Activated CD8-positive, alpha-beta T cell treated with anti-CD3 and anti-CD28 coated beads for 36 hours (primary cell): ENCODE measurements at regions not wholly inside any gene's neighbourhood (a gene's known extent, or its start where the extent isn't known, plus 50 kb on each side); places are given as distances from the start of the nearest gene placed in this dataset.
"Not testable (repeated sequence)": the region's sequence is repeated elsewhere in the genome, so short reads cannot be mapped to it uniquely, and the experiment has no call there.

ENCODE experiments used
- ATAC-seq: fragments of 200-7000 bp; cut with Tn5 transposase; one replicate; pipeline ENCODE4 v1.10.0; 2021; ENCODE audit warnings: mild to moderate bottlenecking, moderate library complexity
- CTCF ChIA-PET: fragments of 350-600 bp; sonication (Branson Sonifier 250); formaldehyde crosslinking; loops from one replicate; lab custom pipeline; 2021; ENCODE audit warnings: antibody characterized with exemption; lab: Charles Lee
- POLR2A ChIA-PET: fragments of 350-600 bp; sonication (Branson Sonifier 250); formaldehyde crosslinking; loops from one replicate; lab custom pipeline; 2021; ENCODE audit warnings: antibody characterized with exemption; lab: Charles Lee
- DNase-seq: peaks from one replicate; pipeline ENCODE4 v3.0.0-alpha.2; 2020
- H3K27ac Mint-ChIP-seq: one replicate; pipeline ENCODE4 v1.8.0; 2021; ENCODE audit warnings: mild to moderate bottlenecking, mixed read lengths
- H3K27me3 Mint-ChIP-seq: one replicate; pipeline ENCODE4 v1.8.0; 2021; ENCODE audit warnings: mixed read lengths
- H3K36me3 Mint-ChIP-seq: one replicate; pipeline ENCODE4 v1.8.0; 2021; ENCODE audit warnings: low read depth, mixed read lengths
- H3K4me1 Mint-ChIP-seq: one replicate; pipeline ENCODE4 v1.8.0; 2021; ENCODE audit warnings: low read depth, mixed read lengths
- H3K4me3 Mint-ChIP-seq: one replicate; pipeline ENCODE4 v1.8.0; 2021; ENCODE audit warnings: mild to moderate bottlenecking, moderate library complexity, mixed read lengths
- H3K9me3 Mint-ChIP-seq: one replicate; pipeline ENCODE4 v1.8.0; 2021; ENCODE audit warnings: mixed read lengths
- intact Hi-C: fragments of 100-400 bp; cut with micrococcal nuclease; formaldehyde crosslinking; loops from one replicate; pipeline ENCODE4 v1.10.0; 2022
- TF ChIP-seq, protein P1 (sequence below): fragments of 200-600 bp; IDR thresholded peaks from one replicate; pipeline ENCODE4 v1.8.0; 2022; ENCODE audit warnings: antibody characterized with exemption, mild to moderate bottlenecking

DNA sequence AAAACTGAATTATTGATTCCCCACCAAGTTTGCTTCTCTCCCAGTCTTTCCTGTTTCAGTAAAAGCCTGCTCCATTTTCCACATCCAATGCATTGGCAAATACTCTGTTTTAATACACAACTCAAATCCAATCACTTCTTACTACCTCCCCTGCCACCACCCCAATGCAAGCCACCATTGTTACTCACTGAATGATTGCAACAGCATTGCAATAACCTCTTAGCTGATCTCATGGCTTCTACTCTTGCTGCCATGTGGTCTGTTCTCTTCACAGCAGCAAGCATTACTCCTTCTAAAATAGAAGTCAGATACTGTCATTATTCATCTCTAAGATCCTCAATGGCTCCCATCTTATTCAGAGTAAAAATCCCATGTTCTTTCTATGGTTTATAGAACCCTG, 123.4 kb downstream of the ATP6V1G3 start:
- no peaks in the 10 kb centered on the region for H3K9me3 Mint-ChIP-seq

GRCh38 chr1:198416296-198416695, 124.2 kb downstream of the ATP6V1G3 start:
- Mint-ChIP-seq H3K27ac (no peak overlapping the region), H3K4me1 (no peaks in the 10 kb centered on the region), H3K36me3 (no peaks in the 10 kb centered on the region), H3K9me3 (no peaks in the 10 kb centered on the region), H3K27me3 (peaks cover 4% of the 10 kb centered on the region), H3K4me3 (no peak overlapping the region)
- DNase-seq (no peak), ATAC-seq (no peak)
- intact Hi-C loops = no loop called here
- CTCF ChIA-PET = no interaction called here
- TF ChIP-seq, protein P1, sequence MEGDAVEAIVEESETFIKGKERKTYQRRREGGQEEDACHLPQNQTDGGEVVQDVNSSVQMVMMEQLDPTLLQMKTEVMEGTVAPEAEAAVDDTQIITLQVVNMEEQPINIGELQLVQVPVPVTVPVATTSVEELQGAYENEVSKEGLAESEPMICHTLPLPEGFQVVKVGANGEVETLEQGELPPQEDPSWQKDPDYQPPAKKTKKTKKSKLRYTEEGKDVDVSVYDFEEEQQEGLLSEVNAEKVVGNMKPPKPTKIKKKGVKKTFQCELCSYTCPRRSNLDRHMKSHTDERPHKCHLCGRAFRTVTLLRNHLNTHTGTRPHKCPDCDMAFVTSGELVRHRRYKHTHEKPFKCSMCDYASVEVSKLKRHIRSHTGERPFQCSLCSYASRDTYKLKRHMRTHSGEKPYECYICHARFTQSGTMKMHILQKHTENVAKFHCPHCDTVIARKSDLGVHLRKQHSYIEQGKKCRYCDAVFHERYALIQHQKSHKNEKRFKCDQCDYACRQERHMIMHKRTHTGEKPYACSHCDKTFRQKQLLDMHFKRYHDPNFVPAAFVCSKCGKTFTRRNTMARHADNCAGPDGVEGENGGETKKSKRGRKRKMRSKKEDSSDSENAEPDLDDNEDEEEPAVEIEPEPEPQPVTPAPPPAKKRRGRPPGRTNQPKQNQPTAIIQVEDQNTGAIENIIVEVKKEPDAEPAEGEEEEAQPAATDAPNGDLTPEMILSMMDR = no peak
- POLR2A ChIA-PET = no interaction called here

More for the DNA sequence above, 123.4 kb downstream of the ATP6V1G3 start:
- Mint-ChIP-seq H3K4me3 (no peak overlapping the region), H3K27ac (no peak overlapping the region), H3K36me3 (no peaks in the 10 kb centered on the region), H3K4me1 (no peaks in the 10 kb centered on the region), H3K27me3 (peaks cover 4% of the 10 kb centered on the region)
- DNase-seq (no peak), ATAC-seq (no peak)
- TF ChIP-seq, protein P1 = no peak
- ChIA-PET POLR2A (no interaction called here), CTCF (no interaction called here)
- intact Hi-C loops = no loop called here

DNA sequence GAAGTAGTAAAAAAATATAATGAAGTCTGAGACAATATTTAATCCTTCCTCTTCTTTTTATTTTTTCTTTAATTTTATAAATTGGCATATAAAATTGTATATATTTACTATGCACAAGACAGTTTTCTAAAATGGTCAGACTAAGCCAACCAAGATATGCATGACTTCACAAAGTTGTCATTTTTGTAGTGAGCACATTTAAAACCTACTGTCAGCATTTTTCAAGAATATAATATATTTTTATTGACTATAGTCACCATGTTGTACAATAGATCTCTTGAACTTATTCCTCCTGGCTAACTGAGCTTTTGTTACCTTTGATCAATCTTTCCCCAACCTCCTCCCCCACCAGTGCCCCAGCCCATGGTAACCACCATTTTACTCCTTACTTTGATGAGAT, 129.2 kb downstream of the ATP6V1G3 start:
- Mint-ChIP-seq H3K4me3 (no peak overlapping the region), H3K4me1 (no peaks in the 10 kb centered on the region), H3K27ac (no peak overlapping the region), H3K9me3 (peaks cover 6% of the 10 kb centered on the region), H3K27me3 (no peaks in the 10 kb centered on the region), H3K36me3 (no peaks in the 10 kb centered on the region)
- DNase-seq = no peak
- CTCF ChIA-PET = no interaction called here
- ATAC-seq = no peak
- intact Hi-C loops = no loop called here
- POLR2A ChIA-PET = no interaction called here
- TF ChIP-seq, protein P1 = no peak

GRCh38 chr1:198408716-198409115, 131.8 kb downstream of the ATP6V1G3 start:
- no peaks in the 10 kb centered on the region for H3K4me1 Mint-ChIP-seq
- DNase-seq (no peak), ATAC-seq (no peak)
- intact Hi-C loops = no loop called here
- H3K27me3 Mint-ChIP-seq = no peaks in the 10 kb centered on the region
- H3K27ac Mint-ChIP-seq = no peak overlapping the region
- ChIA-PET CTCF (no interaction called here), POLR2A (no interaction called here)
- H3K4me3 Mint-ChIP-seq = no peak overlapping the region
- no peaks in the 10 kb centered on the region for H3K36me3 Mint-ChIP-seq
- H3K9me3 Mint-ChIP-seq = peaks cover 6% of the 10 kb centered on the region
- TF ChIP-seq, protein P1 = no peak

- CTCF ChIA-PET = interaction anchor here (1.1 to 1.2 kb wide), 2 partner anchors 21 to 43 kb away, joined by 3 read pairs; no protein-coding TSS in a partner anchor
- POLR2A ChIA-PET, H3K27ac Mint-ChIP-seq, intact Hi-C loops, H3K9me3 Mint-ChIP-seq, H3K36me3 Mint-ChIP-seq, DNase-seq, H3K4me3 Mint-ChIP-seq, H3K4me1 Mint-ChIP-seq, H3K27me3 Mint-ChIP-seq, ATAC-seq: not testable (repeated sequence)
These were observed 135.8 kb downstream of the ATP6V1G3 start for GRCh38 chr1:198404632-198405031.

DNA sequence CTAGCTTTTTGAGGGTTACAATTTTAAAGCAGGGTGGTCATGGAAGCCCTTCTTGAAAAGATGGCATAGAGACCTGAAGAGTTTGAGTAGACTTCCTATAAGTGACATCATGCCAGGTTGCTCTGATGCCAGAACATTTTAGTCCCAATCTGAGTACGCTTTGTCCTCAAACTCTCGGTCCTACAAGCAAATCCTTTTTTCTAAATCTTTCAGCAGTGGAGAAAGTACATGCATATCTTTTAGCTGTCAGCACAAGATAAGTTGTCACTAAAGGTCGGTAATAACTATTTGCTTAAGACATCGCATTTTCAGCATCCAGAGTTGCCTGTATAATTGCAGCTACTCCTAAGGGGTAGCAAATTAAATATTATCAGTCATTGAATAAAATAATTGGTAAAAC, 140.4 kb downstream of the ATP6V1G3 start:
- H3K27me3 Mint-ChIP-seq = no peaks in the 10 kb centered on the region
- H3K9me3 Mint-ChIP-seq = no peaks in the 10 kb centered on the region
- ChIA-PET CTCF (no interaction called here), POLR2A (no interaction called here)
- H3K4me3 Mint-ChIP-seq = no peak overlapping the region
- H3K27ac Mint-ChIP-seq = no peak overlapping the region
- ATAC-seq (no peak), DNase-seq (no peak)
- no peaks in the 10 kb centered on the region for H3K4me1 Mint-ChIP-seq
- intact Hi-C loops = no loop called here
- no peaks in the 10 kb centered on the region for H3K36me3 Mint-ChIP-seq
- TF ChIP-seq, protein P1 = no peak
